T-cell (primary cell): ENCODE measurements at regions not wholly inside any gene's neighbourhood (a gene's known extent, or its start where the extent isn't known, plus 50 kb on each side); places are given as distances from the start of the nearest gene placed in this dataset.

Source experiments
- ATAC-seq, 4 experiments: fragments of 200-7000 bp in 3 of 4; fragments of 150-1000 bp in 1 of 4; cut with Tn5 transposase; replicated peaks in 1 of 4; 1 replicate in 3 of 4; 2 replicates in 1 of 4; pipeline ENCODE4 v1.10.0; 2021; ENCODE audit warnings: moderate library complexity in 3 of 4, mild to moderate bottlenecking in 2 of 4, moderate number of reproducible peaks in 1 of 4
- CTCF ChIA-PET, 2 donors: fragments of 300-600 bp; sonication (Branson Sonifier 250); formaldehyde crosslinking; loops; one replicate each; lab custom pipeline; 2022; ENCODE audit warnings: antibody characterized with exemption in 2 of 2; lab: Charles Lee
- POLR2A ChIA-PET, 2 donors: fragments of 300-600 bp; sonication (Branson Sonifier 250); formaldehyde crosslinking; loops; one replicate each; lab custom pipeline; 2022; ENCODE audit warnings: antibody characterized with exemption in 2 of 2; lab: Charles Lee
- DNase-seq, 35 experiments: peaks; one replicate each; pipeline versions ENCODE4 v3.0.0 to v3.0.0-alpha.2; 2013 to 2023
- H3K27ac ChIP-seq: one replicate; pipeline ENCODE4 v1.5.1; 2013; ENCODE audit warnings: low read length
- H3K27me3 ChIP-seq, 2 experiments: replicated peaks in 1 of 2; 1 replicate in 1 of 2; 2 replicates in 1 of 2; pipeline versions ENCODE4 v1.6.1 to v1.7.0; 2013; ENCODE audit warnings: low read length in 1 of 2, mixed read lengths in 1 of 2; ENCODE audit not compliant: control insufficient read depth in 2 of 2, insufficient read depth in 2 of 2; ENCODE audit errors: extremely low read depth in 1 of 2
- H3K36me3 ChIP-seq, 2 donors: 1 replicate in 1 of 2; 2 replicates in 1 of 2; pipeline versions ENCODE4 v1.6.1 to v1.7.0; 2013; ENCODE audit warnings: low read length in 1 of 2; ENCODE audit not compliant: control insufficient read depth in 2 of 2, insufficient read depth in 1 of 2; ENCODE audit errors: extremely low read depth in 1 of 2
- H3K4me1 ChIP-seq, 2 experiments: 1 replicate in 1 of 2; 2 replicates in 1 of 2; pipeline versions ENCODE4 v1.6.1 to v1.7.0; 2013; ENCODE audit warnings: low read length in 2 of 2, mixed read lengths in 1 of 2; ENCODE audit not compliant: insufficient read depth in 2 of 2, control insufficient read depth in 1 of 2; ENCODE audit errors: extremely low read depth in 1 of 2
- H3K4me3 ChIP-seq, 2 donors: 1 replicate in 1 of 2; 2 replicates in 1 of 2; pipeline versions ENCODE4 v1.5.1 to v1.7.0; 2013; ENCODE audit warnings: mild to moderate bottlenecking in 2 of 2, low read length in 1 of 2, moderate library complexity in 1 of 2; ENCODE audit not compliant: control insufficient read depth in 1 of 2; ENCODE audit errors: extremely low read depth in 1 of 2
- H3K9me3 ChIP-seq: 2 replicates; pipeline ENCODE4 v1.7.0; 2013
- H3K27ac Mint-ChIP-seq, 2 donors: one replicate each; pipeline ENCODE4 v1.8.0; 2020 to 2021; ENCODE audit warnings: mild to moderate bottlenecking in 2 of 2, mixed read lengths in 2 of 2
- H3K27me3 Mint-ChIP-seq, 2 donors: one replicate each; pipeline ENCODE4 v1.8.0; 2021 to 2022; ENCODE audit warnings: mixed read lengths in 2 of 2
- H3K36me3 Mint-ChIP-seq: one replicate; pipeline ENCODE4 v1.8.0; 2021; ENCODE audit warnings: mixed read lengths
- H3K4me1 Mint-ChIP-seq, 3 donors: one replicate each; pipeline ENCODE4 v1.8.0; 2020 to 2022; ENCODE audit warnings: mixed read lengths in 3 of 3, mild to moderate bottlenecking in 1 of 3
- H3K4me3 Mint-ChIP-seq, 3 donors: one replicate each; pipeline ENCODE4 v1.8.0; 2020 to 2022; ENCODE audit warnings: mild to moderate bottlenecking in 3 of 3, mixed read lengths in 3 of 3, moderate library complexity in 3 of 3
- H3K9me3 Mint-ChIP-seq, 3 donors: one replicate each; pipeline ENCODE4 v1.8.0; 2020 to 2022; ENCODE audit warnings: mixed read lengths in 3 of 3
- WGBS: methylation state at CpG from one replicate; pipeline ENCODE4 v1.1.5; 2013; ENCODE audit warnings: missing lambda C conversion rate; ENCODE audit not compliant: insufficient coverage; 5-methylcytosine and 5-hydroxymethylcytosine counted together

DNA sequence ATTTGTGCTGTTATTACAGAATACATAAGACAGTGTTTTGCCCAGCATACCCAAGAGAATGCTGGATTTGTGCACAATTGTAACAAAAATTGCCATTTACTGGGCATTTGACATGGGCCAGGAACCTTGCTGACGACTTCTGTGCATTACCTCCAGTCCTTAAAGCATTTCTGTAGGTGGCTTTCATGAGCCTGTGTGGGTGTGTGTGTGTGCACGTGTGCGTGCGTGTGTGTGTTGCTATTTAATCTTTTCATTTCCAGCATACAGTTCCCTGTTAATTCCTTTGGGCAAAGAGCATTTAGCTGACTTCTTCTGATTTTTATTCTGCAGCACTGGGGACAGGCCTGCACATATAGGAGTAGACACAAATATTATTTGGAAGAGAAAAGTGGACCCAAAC lies 134.4 kb downstream of the CYLD start:
- ChIA-PET CTCF (no interaction called here), POLR2A (no interaction called here)
- no peak overlapping the region for H3K4me3 ChIP-seq
- H3K36me3 Mint-ChIP-seq: no peaks in the 10 kb centered on the region
- H3K27ac Mint-ChIP-seq: no peak overlapping the region
- H3K4me1 ChIP-seq: no peaks in the 10 kb centered on the region
- ATAC-seq (no peak), DNase-seq (no peak)
- no peak overlapping the region for H3K4me3 Mint-ChIP-seq
- no peak overlapping the region for H3K27ac ChIP-seq
- no peaks in the 10 kb centered on the region for H3K4me1 Mint-ChIP-seq
- peaks cover 41 to 45% of the 10 kb centered on the region in 2 donors for H3K27me3 Mint-ChIP-seq
- no peaks in the 10 kb centered on the region for H3K9me3 ChIP-seq
- no CpG with 5 or more reads among the region's 4 CpGs for WGBS
- H3K27me3 ChIP-seq: peaks cover 0 to 34% of the 10 kb centered on the region in 2 experiments
- H3K9me3 Mint-ChIP-seq: peaks cover 0 to 4% (median 0%) of the 10 kb centered on the region in 3 donors
- H3K36me3 ChIP-seq: no peaks in the 10 kb centered on the region

- peaks cover 3 to 13% of the 10 kb centered on the region in 2 donors for H3K27me3 Mint-ChIP-seq
- no peak overlapping the region for H3K4me3 Mint-ChIP-seq
- ChIA-PET POLR2A (no interaction called here), CTCF (no interaction called here)
- Histone ChIP-seq H3K27me3 (peaks cover 0 to 9% of the 10 kb centered on the region in 2 experiments), H3K9me3 (no peaks in the 10 kb centered on the region), H3K36me3 (no peaks in the 10 kb centered on the region), H3K4me1 (no peaks in the 10 kb centered on the region), H3K27ac (no peak overlapping the region), H3K4me3 (no peak overlapping the region)
- H3K4me1 Mint-ChIP-seq: no peaks in the 10 kb centered on the region
- DNase-seq (no peak), ATAC-seq (no peak)
- H3K36me3 Mint-ChIP-seq: no peaks in the 10 kb centered on the region
- peaks cover 0 to 4% (median 0%) of the 10 kb centered on the region in 3 donors for H3K9me3 Mint-ChIP-seq
- no peak overlapping the region for H3K27ac Mint-ChIP-seq
Measured at GRCh38 chr16:50868577-50868976, 126.7 kb downstream of the CYLD start.

DNA sequence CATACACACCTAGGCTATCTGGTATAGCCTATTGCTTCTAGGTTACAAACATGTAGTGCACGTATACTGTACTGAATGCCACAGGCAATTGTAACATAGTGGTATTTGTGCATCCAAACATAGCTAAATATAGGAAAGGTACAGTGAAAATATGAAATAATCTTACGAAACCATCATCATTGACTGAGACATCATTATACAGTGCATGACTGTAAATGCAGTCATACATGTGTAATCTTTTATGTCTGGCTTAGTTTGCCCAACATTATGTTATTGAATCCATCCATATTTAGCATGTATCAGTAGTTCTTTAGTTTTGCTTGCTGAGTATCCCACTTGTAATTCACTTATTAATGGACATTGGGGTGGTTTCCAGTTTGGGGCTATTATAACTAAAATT lies 124.9 kb downstream of the CYLD start:
- Mint-ChIP-seq H3K4me1 (no peaks in the 10 kb centered on the region), H3K27me3 (peaks cover 3 to 7% of the 10 kb centered on the region in 2 donors), H3K36me3 (no peaks in the 10 kb centered on the region), H3K9me3 (no peaks in the 10 kb centered on the region), H3K4me3 (no peak overlapping the region), H3K27ac (no peak overlapping the region)
- no peak for ATAC-seq
- POLR2A ChIA-PET: no interaction called here
- peaks cover 0 to 6% of the 10 kb centered on the region in 2 experiments for H3K27me3 ChIP-seq
- DNase-seq: no peak
- H3K27ac ChIP-seq: no peak overlapping the region
- H3K9me3 ChIP-seq: no peaks in the 10 kb centered on the region
- no CpG with 5 or more reads among the region's 2 CpGs for WGBS
- H3K4me1 ChIP-seq: no peaks in the 10 kb centered on the region
- CTCF ChIA-PET: no interaction called here
- no peaks in the 10 kb centered on the region for H3K36me3 ChIP-seq
- H3K4me3 ChIP-seq: no peak overlapping the region

GRCh38 chr16:50864386-50864785 lies 122.5 kb downstream of the CYLD start:
- Mint-ChIP-seq H3K36me3 (no peaks in the 10 kb centered on the region), H3K4me1 (no peaks in the 10 kb centered on the region)

GRCh38 chr16:50863644-50864144 lies 121.8 kb downstream of the CYLD start:
- no peaks in the 10 kb centered on the region for H3K36me3 Mint-ChIP-seq
- Histone ChIP-seq H3K27ac (no peak overlapping the region), H3K4me3 (no peak overlapping the region), H3K9me3 (no peaks in the 10 kb centered on the region), H3K4me1 (no peaks in the 10 kb centered on the region), H3K27me3 (peaks cover 0 to 10% of the 10 kb centered on the region in 2 experiments), H3K36me3 (no peaks in the 10 kb centered on the region)
- H3K27me3 Mint-ChIP-seq: peaks cover 2 to 5% of the 10 kb centered on the region in 2 donors
- 86% methylated on average over 7 of the region's 8 CpGs for WGBS
- H3K9me3 Mint-ChIP-seq: no peaks in the 10 kb centered on the region
- POLR2A ChIA-PET: no interaction called here
- CTCF ChIA-PET: no interaction called here
- ATAC-seq (no peak), DNase-seq (no peak)
- H3K27ac Mint-ChIP-seq: no peak overlapping the region
- H3K4me3 Mint-ChIP-seq: no peak overlapping the region
- H3K4me1 Mint-ChIP-seq: no peaks in the 10 kb centered on the region

More at GRCh38 chr16:50864386-50864785, 122.5 kb downstream of the CYLD start:
- H3K4me1 ChIP-seq: no peaks in the 10 kb centered on the region
- Mint-ChIP-seq H3K27me3 (peaks cover 2 to 5% of the 10 kb centered on the region in 2 donors), H3K9me3 (no peaks in the 10 kb centered on the region), H3K27ac (no peak overlapping the region), H3K4me3 (no peak overlapping the region)
- no peaks in the 10 kb centered on the region for H3K36me3 ChIP-seq
- POLR2A ChIA-PET: no interaction called here
- DNase-seq (no peak), ATAC-seq (no peak)
- CTCF ChIA-PET: no interaction called here
- H3K4me3 ChIP-seq: no peak overlapping the region
- peaks cover 0 to 9% of the 10 kb centered on the region in 2 experiments for H3K27me3 ChIP-seq
- no peak overlapping the region for H3K27ac ChIP-seq
- WGBS: 40% methylated on average over 1 of the region's 5 CpGs
- no peaks in the 10 kb centered on the region for H3K9me3 ChIP-seq

- ChIA-PET POLR2A (no interaction called here), CTCF (no interaction called here)
- peaks cover 4 to 5% of the 10 kb centered on the region in 2 donors for H3K27me3 Mint-ChIP-seq
- Histone ChIP-seq H3K4me3 (no peak overlapping the region), H3K27me3 (peaks cover 0 to 11% of the 10 kb centered on the region in 2 experiments), H3K9me3 (no peaks in the 10 kb centered on the region), H3K4me1 (no peaks in the 10 kb centered on the region), H3K27ac (no peak overlapping the region), H3K36me3 (no peaks in the 10 kb centered on the region)
- H3K4me3 Mint-ChIP-seq: no peak overlapping the region
- H3K36me3 Mint-ChIP-seq: no peaks in the 10 kb centered on the region
- DNase-seq: no peak
- no peak for ATAC-seq
- H3K9me3 Mint-ChIP-seq: no peaks in the 10 kb centered on the region
- no peak overlapping the region for H3K27ac Mint-ChIP-seq
- 65% methylated on average over 11 of the region's 25 CpGs for WGBS
- H3K4me1 Mint-ChIP-seq: no peaks in the 10 kb centered on the region
Measured at GRCh38 chr16:50862818-50863643, 121.1 kb downstream of the CYLD start.
